ENCODE measurements at regions not wholly inside any gene's neighbourhood (a gene's known extent, or its start where the extent isn't known, plus 50 kb on each side); places are given as distances from the start of the nearest gene placed in this dataset.

DNA sequence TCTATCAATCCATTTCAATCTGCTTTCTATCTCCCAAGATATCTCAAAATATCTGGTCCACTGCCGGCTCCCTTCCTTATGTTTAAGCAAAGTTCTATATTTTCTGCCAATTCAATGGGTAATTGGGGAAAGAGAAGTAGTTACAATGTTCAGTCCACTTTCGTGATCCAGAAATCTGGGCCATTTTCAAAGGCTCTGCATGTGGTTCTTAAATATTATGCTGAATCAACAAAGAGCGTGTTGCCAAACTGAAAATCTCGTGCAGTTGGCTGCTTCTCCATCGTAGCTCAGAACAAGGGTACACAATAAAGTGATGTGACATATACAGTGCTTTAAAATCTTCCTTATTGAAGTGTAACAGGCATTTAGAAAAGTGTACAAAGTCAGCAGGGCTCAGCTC lies 863.1 kb downstream of the RNF144A start:
- Histone ChIP-seq H3K9me3 (no peaks in the 10 kb centered on the region), H3K27ac (no peak overlapping the region), H3K4me1 (no peaks in the 10 kb centered on the region), H3K36me3 (no peaks in the 10 kb centered on the region), H3K27me3 (no peaks in the 10 kb centered on the region), H3K4me3 (no peak overlapping the region)
- TF ChIP-seq, protein P1, sequence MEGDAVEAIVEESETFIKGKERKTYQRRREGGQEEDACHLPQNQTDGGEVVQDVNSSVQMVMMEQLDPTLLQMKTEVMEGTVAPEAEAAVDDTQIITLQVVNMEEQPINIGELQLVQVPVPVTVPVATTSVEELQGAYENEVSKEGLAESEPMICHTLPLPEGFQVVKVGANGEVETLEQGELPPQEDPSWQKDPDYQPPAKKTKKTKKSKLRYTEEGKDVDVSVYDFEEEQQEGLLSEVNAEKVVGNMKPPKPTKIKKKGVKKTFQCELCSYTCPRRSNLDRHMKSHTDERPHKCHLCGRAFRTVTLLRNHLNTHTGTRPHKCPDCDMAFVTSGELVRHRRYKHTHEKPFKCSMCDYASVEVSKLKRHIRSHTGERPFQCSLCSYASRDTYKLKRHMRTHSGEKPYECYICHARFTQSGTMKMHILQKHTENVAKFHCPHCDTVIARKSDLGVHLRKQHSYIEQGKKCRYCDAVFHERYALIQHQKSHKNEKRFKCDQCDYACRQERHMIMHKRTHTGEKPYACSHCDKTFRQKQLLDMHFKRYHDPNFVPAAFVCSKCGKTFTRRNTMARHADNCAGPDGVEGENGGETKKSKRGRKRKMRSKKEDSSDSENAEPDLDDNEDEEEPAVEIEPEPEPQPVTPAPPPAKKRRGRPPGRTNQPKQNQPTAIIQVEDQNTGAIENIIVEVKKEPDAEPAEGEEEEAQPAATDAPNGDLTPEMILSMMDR (IDR thresholded peaks at IDR 0.05 in 4 of 5, conservative IDR thresholded peaks at IDR 0.05 in 1 of 5): no peak
- no peak for TF ChIP-seq POLR2A (IDR thresholded peaks at IDR 0.05)
- in situ Hi-C loops (cut with MboI; ENCODE audit: low sequenced_read_pairs in 4 of 4): no loop called here
- intact Hi-C loops (cut with DNase I; ENCODE audit: low total_unique reads): no loop called here
- DNase-seq: no peak
- ATAC-seq: no peak

- Histone ChIP-seq H3K4me3 (no peak overlapping the region), H3K27ac (no peak overlapping the region), H3K4me1 (no peaks in the 10 kb centered on the region), H3K9me3 (no peaks in the 10 kb centered on the region), H3K36me3 (no peaks in the 10 kb centered on the region), H3K27me3 (no peaks in the 10 kb centered on the region)
- intact Hi-C loops (cut with DNase I; ENCODE audit: low total_unique reads): no loop called here
- ATAC-seq (no peak), DNase-seq (no peak)
- in situ Hi-C loops (cut with MboI; ENCODE audit: low sequenced_read_pairs in 4 of 4): no loop called here
- no peak for TF ChIP-seq POLR2A (IDR thresholded peaks at IDR 0.05)
- TF ChIP-seq, protein P1 (IDR thresholded peaks at IDR 0.05 in 4 of 5, conservative IDR thresholded peaks at IDR 0.05 in 1 of 5): no peak
Observed at GRCh38 chr2:7785700-7786099, 868.5 kb downstream of the RNF144A start.

DNA sequence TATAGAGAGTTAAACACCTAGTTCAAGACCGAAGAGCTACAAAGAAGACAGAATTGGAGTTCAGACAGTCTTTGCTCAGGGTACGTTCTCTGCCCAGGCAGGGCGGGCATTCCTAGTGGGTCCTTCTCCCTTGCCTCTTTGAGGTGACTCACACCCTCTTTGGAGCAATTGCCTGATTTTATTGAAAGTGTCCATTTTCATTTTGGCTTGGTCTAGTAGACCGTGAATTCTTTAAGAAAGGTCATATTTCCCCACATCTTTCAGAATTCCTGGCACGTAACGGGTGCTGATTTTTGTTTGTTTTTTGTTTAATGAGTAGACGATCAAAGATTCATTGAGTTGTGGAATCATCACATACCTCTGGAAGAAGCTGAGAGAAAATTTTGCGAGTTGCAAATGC lies 871.5 kb downstream of the RNF144A start:
- intact Hi-C loops (cut with DNase I; ENCODE audit: low total_unique reads): no loop called here
- Histone ChIP-seq H3K27ac (no peak overlapping the region), H3K9me3 (no peaks in the 10 kb centered on the region)

GRCh38 chr2:7792031-7792651 lies 874.9 kb downstream of the RNF144A start:
- TF ChIP-seq POLR2A (IDR thresholded peaks at IDR 0.05): no peak
- TF ChIP-seq, protein P1 (IDR thresholded peaks at IDR 0.05 in 4 of 5, conservative IDR thresholded peaks at IDR 0.05 in 1 of 5): no peak
- H3K9me3 ChIP-seq: no peaks in the 10 kb centered on the region
- no peak for ATAC-seq
- no peak overlapping the region for H3K4me3 ChIP-seq
- in situ Hi-C loops (cut with MboI; ENCODE audit: low sequenced_read_pairs in 4 of 4) (no loop called here), intact Hi-C loops (cut with DNase I; ENCODE audit: low total_unique reads) (no loop called here)
- H3K27me3 ChIP-seq: no peaks in the 10 kb centered on the region
- no peak for DNase-seq
- H3K27ac ChIP-seq: no peak overlapping the region
- H3K4me1 ChIP-seq: no peaks in the 10 kb centered on the region
- no peaks in the 10 kb centered on the region for H3K36me3 ChIP-seq

More for the DNA sequence above, 871.5 kb downstream of the RNF144A start:
- in situ Hi-C loops (cut with MboI; ENCODE audit: low sequenced_read_pairs in 4 of 4): no loop called here
- no peaks in the 10 kb centered on the region for H3K36me3 ChIP-seq
- no peaks in the 10 kb centered on the region for H3K27me3 ChIP-seq
- TF ChIP-seq POLR2A (IDR thresholded peaks at IDR 0.05): no peak
- TF ChIP-seq, protein P1 (IDR thresholded peaks at IDR 0.05 in 4 of 5, conservative IDR thresholded peaks at IDR 0.05 in 1 of 5): no peak
- DNase-seq (no peak), ATAC-seq (no peak)
- H3K4me3 ChIP-seq: no peak overlapping the region
- H3K4me1 ChIP-seq: no peaks in the 10 kb centered on the region
